ENCODE measurements at regions not wholly inside any gene's neighbourhood (a gene's known extent, or its start where the extent isn't known, plus 50 kb on each side); places are given as distances from the start of the nearest gene placed in this dataset.

DNA sequence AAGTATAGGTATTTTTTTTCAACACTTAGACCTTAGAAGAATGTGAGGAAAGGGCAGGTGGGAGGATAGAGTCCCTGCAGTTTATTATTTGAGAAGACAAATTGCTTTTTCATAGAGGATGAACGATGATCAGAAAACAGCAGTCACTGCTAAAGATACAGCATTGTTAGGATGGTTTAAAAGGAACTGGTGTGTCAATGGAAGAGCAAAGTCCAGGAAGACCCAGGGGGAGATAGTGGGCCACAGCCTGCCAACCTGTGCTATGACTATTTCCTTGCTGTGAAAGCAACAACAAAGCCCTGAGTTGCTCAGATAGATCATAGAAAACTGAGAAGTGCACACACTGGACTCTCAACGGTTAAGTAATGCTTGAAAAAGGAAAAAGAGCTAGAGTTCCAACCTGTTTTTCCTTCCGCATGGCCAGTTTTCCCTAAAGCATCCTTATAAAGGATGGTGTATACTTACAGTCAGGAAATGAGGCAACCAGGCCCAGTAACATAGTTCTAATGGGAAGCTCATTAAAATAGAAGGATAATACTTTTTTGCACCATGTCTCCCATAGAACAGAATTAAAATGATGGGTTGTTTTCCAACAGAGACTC, 153.8 kb downstream of the CEMIP2 start:
- TF ChIP-seq CTCF (IDR thresholded peaks at IDR 0.05; ENCODE audit: low read depth, low read length): no peak
- no peak for TF ChIP-seq POLR2A (IDR thresholded peaks at IDR 0.05; ENCODE audit: extremely low read depth, insufficient read length)
- TF ChIP-seq, protein P1, sequence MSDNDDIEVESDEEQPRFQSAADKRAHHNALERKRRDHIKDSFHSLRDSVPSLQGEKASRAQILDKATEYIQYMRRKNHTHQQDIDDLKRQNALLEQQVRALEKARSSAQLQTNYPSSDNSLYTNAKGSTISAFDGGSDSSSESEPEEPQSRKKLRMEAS (IDR thresholded peaks at IDR 0.05; ENCODE audit: low read depth, low read length): no peak
- no peak for TF ChIP-seq MYC (IDR thresholded peaks at IDR 0.05; ENCODE audit: low read depth, low read length)

All from NB4 (cell line).